ENCODE measurements at regions not wholly inside any gene's neighbourhood (a gene's known extent, or its start where the extent isn't known, plus 50 kb on each side); places are given as distances from the start of the nearest gene placed in this dataset.
A peak's percentile ranks its signal among the peaks of the same experiment; 100 is the strongest.
"Not testable (repeated sequence)": the region's sequence is repeated elsewhere in the genome, so short reads cannot be mapped to it uniquely, and the experiment has no call there.

DNA sequence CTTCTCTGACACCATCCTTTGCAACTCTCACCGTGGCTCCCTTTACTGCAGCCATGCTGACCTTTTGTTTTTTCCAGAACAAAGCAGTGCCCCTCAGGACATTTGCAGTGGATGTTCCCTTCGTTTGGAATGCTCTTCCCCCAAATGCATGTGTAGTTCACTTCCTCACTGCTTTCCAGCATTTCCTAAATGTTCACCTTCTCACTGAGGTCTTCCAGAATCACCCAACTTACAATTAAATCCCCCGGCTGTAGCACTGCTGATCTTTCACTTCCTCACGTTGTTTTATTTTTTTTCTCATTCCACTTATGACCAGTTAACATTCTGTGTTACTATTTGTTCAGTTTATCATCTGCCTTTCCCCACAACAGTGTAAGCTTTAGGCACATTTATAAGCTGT is 73.1 kb downstream of the GASK1B start:
- DNase-seq (ENCODE audit: low read depth) (no peak), FAIRE-seq (no peak)
- Histone ChIP-seq H3K36me3 (ENCODE audit: control insufficient read depth, insufficient read depth, low read length) (no peaks in the 10 kb centered on the region), H3K4me3 (ENCODE audit: low read depth, low read length) (no peak overlapping the region), H3K27me3 (ENCODE audit: control insufficient read depth, insufficient read depth, low read length) (no peaks in the 10 kb centered on the region)
- TF ChIP-seq, protein P1, sequence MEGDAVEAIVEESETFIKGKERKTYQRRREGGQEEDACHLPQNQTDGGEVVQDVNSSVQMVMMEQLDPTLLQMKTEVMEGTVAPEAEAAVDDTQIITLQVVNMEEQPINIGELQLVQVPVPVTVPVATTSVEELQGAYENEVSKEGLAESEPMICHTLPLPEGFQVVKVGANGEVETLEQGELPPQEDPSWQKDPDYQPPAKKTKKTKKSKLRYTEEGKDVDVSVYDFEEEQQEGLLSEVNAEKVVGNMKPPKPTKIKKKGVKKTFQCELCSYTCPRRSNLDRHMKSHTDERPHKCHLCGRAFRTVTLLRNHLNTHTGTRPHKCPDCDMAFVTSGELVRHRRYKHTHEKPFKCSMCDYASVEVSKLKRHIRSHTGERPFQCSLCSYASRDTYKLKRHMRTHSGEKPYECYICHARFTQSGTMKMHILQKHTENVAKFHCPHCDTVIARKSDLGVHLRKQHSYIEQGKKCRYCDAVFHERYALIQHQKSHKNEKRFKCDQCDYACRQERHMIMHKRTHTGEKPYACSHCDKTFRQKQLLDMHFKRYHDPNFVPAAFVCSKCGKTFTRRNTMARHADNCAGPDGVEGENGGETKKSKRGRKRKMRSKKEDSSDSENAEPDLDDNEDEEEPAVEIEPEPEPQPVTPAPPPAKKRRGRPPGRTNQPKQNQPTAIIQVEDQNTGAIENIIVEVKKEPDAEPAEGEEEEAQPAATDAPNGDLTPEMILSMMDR (IDR thresholded peaks at IDR 0.05; ENCODE audit: insufficient read depth, low read length, severe bottlenecking), result no peak

GRCh38 chr4:158098802-158099201 is 74.0 kb downstream of the GASK1B start:
- Histone ChIP-seq H3K4me3 (ENCODE audit: low read depth, low read length) (no peak overlapping the region), H3K36me3 (ENCODE audit: control insufficient read depth, insufficient read depth, low read length) (no peaks in the 10 kb centered on the region), H3K27me3 (ENCODE audit: control insufficient read depth, insufficient read depth, low read length) (no peaks in the 10 kb centered on the region)
- FAIRE-seq, result no peak
- DNase-seq (ENCODE audit: low read depth), result no peak
- TF ChIP-seq, protein P1 (IDR thresholded peaks at IDR 0.05; ENCODE audit: insufficient read depth, low read length, severe bottlenecking), result no peak

DNA sequence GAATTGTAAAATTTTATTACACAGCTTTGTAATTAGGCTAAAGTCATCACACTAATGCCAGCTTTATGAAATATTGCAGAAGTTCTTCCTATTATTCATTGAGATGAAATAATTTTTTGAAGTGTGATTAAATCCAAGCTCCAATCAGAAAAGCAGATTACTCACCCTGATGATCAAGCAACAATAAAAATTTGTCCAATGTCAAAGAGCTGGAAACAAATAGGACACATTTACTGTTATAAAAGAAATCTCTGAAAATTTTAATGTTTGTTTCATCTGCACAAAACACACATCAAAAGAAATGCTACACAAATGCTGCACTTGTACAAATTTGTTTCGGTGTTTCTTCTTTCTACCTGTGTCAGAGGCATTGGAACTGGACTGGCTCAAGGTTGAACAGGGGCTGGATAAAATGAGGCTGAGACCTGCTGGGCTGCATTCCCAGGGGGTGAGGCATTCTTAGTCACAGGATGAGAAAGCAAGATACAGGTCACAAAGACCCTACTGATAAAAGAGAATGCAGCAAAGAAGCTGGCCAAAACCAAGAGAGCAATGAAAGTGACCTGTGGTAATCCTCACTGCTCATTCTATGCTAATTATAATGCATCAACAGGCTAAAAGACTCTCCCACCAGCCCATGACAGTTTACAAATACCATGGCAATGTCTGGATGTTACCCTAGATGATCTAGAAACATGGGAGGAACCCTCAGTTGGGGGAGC is 78.3 kb downstream of the GASK1B start:
- TF ChIP-seq, protein P1 (IDR thresholded peaks at IDR 0.05; ENCODE audit: insufficient read depth, low read length, severe bottlenecking), result no peak
- Histone ChIP-seq H3K36me3 (ENCODE audit: control insufficient read depth, insufficient read depth, low read length) (no peaks in the 10 kb centered on the region), H3K27me3 (ENCODE audit: control insufficient read depth, insufficient read depth, low read length) (no peaks in the 10 kb centered on the region), H3K4me3 (ENCODE audit: low read depth, low read length) (no peak overlapping the region)
- peak; percentile 93 for DNase-seq (ENCODE audit: low read depth)
- no peak for FAIRE-seq

- no peak for DNase-seq (ENCODE audit: low read depth)
- H3K4me3 ChIP-seq (ENCODE audit: low read depth, low read length), result peak overlapping the region; percentile 29
- no peak for FAIRE-seq
- no peaks in the 10 kb centered on the region for H3K36me3 ChIP-seq (ENCODE audit: control insufficient read depth, insufficient read depth, low read length)
- no peaks in the 10 kb centered on the region for H3K27me3 ChIP-seq (ENCODE audit: control insufficient read depth, insufficient read depth, low read length)
- TF ChIP-seq, protein P1 (IDR thresholded peaks at IDR 0.05; ENCODE audit: insufficient read depth, low read length, severe bottlenecking), result no peak
Observed at GRCh38 chr4:158090323-158090722, 82.5 kb downstream of the GASK1B start.

DNA sequence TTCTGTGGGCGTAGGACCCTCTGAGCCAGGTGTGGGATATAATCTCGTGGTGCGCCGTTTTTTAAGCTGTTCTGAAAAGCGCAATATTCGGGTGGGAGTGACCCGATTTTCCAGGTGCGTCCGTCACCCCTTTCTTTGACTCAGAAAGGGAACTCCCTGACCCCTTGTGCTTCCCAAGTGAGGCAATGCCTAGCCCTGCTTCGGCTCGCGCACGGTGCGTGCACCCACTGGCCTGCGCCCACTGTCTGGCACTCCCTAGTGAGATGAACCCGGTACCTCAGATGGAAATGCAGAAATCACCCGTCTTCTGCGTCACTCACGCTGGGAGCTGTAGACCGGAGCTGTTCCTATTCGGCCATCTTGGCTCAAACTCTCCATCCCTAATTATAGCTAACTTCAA is 82.9 kb downstream of the GASK1B start:
- peak overlapping the region; percentile 29 for H3K4me3 ChIP-seq (ENCODE audit: low read depth, low read length)

GRCh38 chr4:158080354-158080753 is 92.5 kb downstream of the GASK1B start:
- no peak overlapping the region for H3K4me3 ChIP-seq (ENCODE audit: low read depth, low read length)
- no peak for DNase-seq (ENCODE audit: low read depth)
- no peaks in the 10 kb centered on the region for H3K36me3 ChIP-seq (ENCODE audit: control insufficient read depth, insufficient read depth, low read length)
- TF ChIP-seq, protein P1 (IDR thresholded peaks at IDR 0.05; ENCODE audit: insufficient read depth, low read length, severe bottlenecking), result no peak
- no peak for FAIRE-seq
- H3K27me3 ChIP-seq (ENCODE audit: control insufficient read depth, insufficient read depth, low read length), result no peaks in the 10 kb centered on the region

More for the DNA sequence above, 82.9 kb downstream of the GASK1B start:
- H3K27me3 ChIP-seq (ENCODE audit: control insufficient read depth, insufficient read depth, low read length); FAIRE-seq; H3K36me3 ChIP-seq (ENCODE audit: control insufficient read depth, insufficient read depth, low read length): not testable (repeated sequence)
- peak; percentile 5 for DNase-seq (ENCODE audit: low read depth)

All from bronchial epithelial cell (primary cell).